CD14-positive monocyte (primary cell): ENCODE measurements at regions not wholly inside any gene's neighbourhood (a gene's known extent, or its start where the extent isn't known, plus 50 kb on each side); places are given as distances from the start of the nearest gene placed in this dataset.

Experiments used
- DNase-seq, 3 donors: peaks; one replicate each; pipeline ENCODE4 v3.0.0-alpha.2; 2011 to 2022
- H2AFZ ChIP-seq: 2 replicates; pipeline ENCODE4 v1.6.0; 2012; ENCODE audit warnings: mild to moderate bottlenecking, low read depth, low read length, inconsistent platforms; ENCODE audit not compliant: insufficient read depth, poor library complexity, severe bottlenecking
- H3K27ac ChIP-seq, 2 donors: 1 replicate in 1 of 2; 2 replicates in 1 of 2; pipeline ENCODE4 v1.5.1; 2012 to 2013; ENCODE audit warnings: low read length in 2 of 2, control low read depth in 1 of 2, inconsistent platforms in 1 of 2, low read depth in 1 of 2, mild to moderate bottlenecking in 1 of 2
- H3K27me3 ChIP-seq, 2 donors: one replicate each; pipeline versions ENCODE4 v1.6.0 to v1.6.1; 2011 to 2013; ENCODE audit warnings: low read length in 2 of 2; ENCODE audit not compliant: control insufficient read depth in 2 of 2, insufficient read depth in 2 of 2
- H3K36me3 ChIP-seq, 2 donors: replicated peaks in 1 of 2; 1 replicate in 1 of 2; 2 replicates in 1 of 2; pipeline versions ENCODE4 v1.5.1 to v1.6.1; 2012 to 2013; ENCODE audit warnings: low read length in 2 of 2, control low read depth in 1 of 2, inconsistent platforms in 1 of 2, mild to moderate bottlenecking in 1 of 2; ENCODE audit not compliant: insufficient read depth in 2 of 2, control insufficient read depth in 1 of 2
- H3K4me1 ChIP-seq, 2 donors: 1 replicate in 1 of 2; 2 replicates in 1 of 2; pipeline versions ENCODE4 v1.5.1 to v1.6.1; 2012 to 2013; ENCODE audit warnings: low read length in 2 of 2, control low read depth in 1 of 2, inconsistent platforms in 1 of 2, mild to moderate bottlenecking in 1 of 2, moderate library complexity in 1 of 2; ENCODE audit not compliant: insufficient read depth in 2 of 2, control insufficient read depth in 1 of 2
- H3K4me2 ChIP-seq: replicated peaks from 2 replicates; pipeline ENCODE3; 2012; ENCODE audit warnings: low read length, moderate library complexity, mild to moderate bottlenecking; ENCODE audit not compliant: poor library complexity, severe bottlenecking; ENCODE audit errors: extremely low read depth
- H3K4me3 ChIP-seq, 3 experiments: fragments of 200-600 bp in 1 of 3; sonication (generic) in 1 of 3; replicated peaks in 1 of 3; 1 replicate in 2 of 3; 2 replicates in 1 of 3; pipeline ENCODE4 v1.5.1; 2011 to 2013; ENCODE audit warnings: low read length in 3 of 3, mild to moderate bottlenecking in 3 of 3, control low read depth in 2 of 3, low read depth in 2 of 3, inconsistent platforms in 1 of 3, moderate library complexity in 1 of 3
- H3K79me2 ChIP-seq: 2 replicates; pipeline ENCODE4 v1.6.0; 2012; ENCODE audit warnings: mild to moderate bottlenecking, control low read depth, inconsistent platforms, low read length, moderate library complexity; ENCODE audit not compliant: insufficient read depth
- H3K9ac ChIP-seq: 2 replicates; pipeline ENCODE4 v1.6.0; 2017; ENCODE audit warnings: low read length, mild to moderate bottlenecking; ENCODE audit not compliant: insufficient read depth, poor library complexity, severe bottlenecking
- H3K9me3 ChIP-seq, 2 donors: replicated peaks in 1 of 2; 1 replicate in 1 of 2; 2 replicates in 1 of 2; pipeline versions ENCODE4 v1.5.1 to v1.6.1; 2012 to 2013; ENCODE audit warnings: low read length in 2 of 2, control low read depth in 1 of 2; ENCODE audit not compliant: control insufficient read depth in 1 of 2, insufficient read depth in 1 of 2
- H4K20me1 ChIP-seq: 2 replicates; pipeline ENCODE4 v1.6.0; 2012; ENCODE audit warnings: mild to moderate bottlenecking, low read length, control low read depth, moderate library complexity; ENCODE audit not compliant: insufficient read depth
- H3K27ac Mint-ChIP-seq, 7 donors: one replicate each; pipeline ENCODE4 v1.8.0; 2020; ENCODE audit warnings: mild to moderate bottlenecking in 7 of 7, mixed read lengths in 7 of 7, moderate library complexity in 6 of 7, inconsistent platforms in 2 of 7
- H3K27me3 Mint-ChIP-seq, 3 donors: one replicate each; pipeline ENCODE4 v1.8.0; 2021 to 2022; ENCODE audit warnings: low read depth in 3 of 3, mild to moderate bottlenecking in 3 of 3, mixed read lengths in 3 of 3, moderate library complexity in 3 of 3, inconsistent platforms in 1 of 3
- H3K36me3 Mint-ChIP-seq, 2 donors: one replicate each; pipeline ENCODE4 v1.8.0; 2020; ENCODE audit warnings: mixed read lengths in 2 of 2, inconsistent platforms in 1 of 2, mild to moderate bottlenecking in 1 of 2
- H3K4me1 Mint-ChIP-seq: one replicate; pipeline ENCODE4 v1.8.0; 2020; ENCODE audit warnings: mild to moderate bottlenecking, mixed read lengths
- H3K4me3 Mint-ChIP-seq, 2 donors: one replicate each; pipeline ENCODE4 v1.8.0; 2020; ENCODE audit warnings: mild to moderate bottlenecking in 2 of 2, mixed read lengths in 2 of 2, moderate library complexity in 1 of 2
- H3K9me3 Mint-ChIP-seq, 7 donors: one replicate each; pipeline ENCODE4 v1.8.0; 2020 to 2022; ENCODE audit warnings: mixed read lengths in 7 of 7, mild to moderate bottlenecking in 6 of 7, moderate library complexity in 6 of 7, inconsistent platforms in 2 of 7
- WGBS: methylation state at CpG from one replicate; pipeline ENCODE4 v1.1.5; 2013; ENCODE audit warnings: missing lambda C conversion rate; ENCODE audit not compliant: insufficient coverage; 5-methylcytosine and 5-hydroxymethylcytosine counted together
- intact Hi-C, 2 donors: fragments of 100-400 bp; cut with micrococcal nuclease; formaldehyde crosslinking; loops; one replicate each; pipeline versions ENCODE4 v1.15.0 to v1.15.1; 2023
- TF ChIP-seq, protein P1 (sequence below): fragments of 200-600 bp; IDR thresholded peaks from one replicate; pipeline ENCODE4 v1.8.0; 2022; ENCODE audit warnings: antibody characterized with exemption, mild to moderate bottlenecking

DNA sequence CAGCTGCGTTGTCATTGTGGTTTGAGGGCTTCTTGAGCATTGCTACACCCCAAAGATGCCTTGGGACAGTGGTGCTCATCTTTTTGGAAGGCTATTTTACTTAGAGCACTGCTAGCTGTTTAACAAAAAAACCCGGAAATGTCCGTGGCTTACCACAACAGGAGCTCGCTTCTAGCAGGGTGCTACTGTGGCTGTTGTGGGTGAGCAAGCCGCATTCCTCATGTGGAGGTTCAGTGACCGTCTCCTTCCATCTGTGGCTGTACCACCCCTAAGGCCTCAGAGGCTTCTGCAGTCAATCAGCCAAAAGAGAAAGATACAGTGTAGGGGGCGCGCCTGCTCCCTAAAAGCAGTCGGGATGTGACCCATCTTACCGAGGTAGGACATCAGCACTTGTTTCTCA lies 1004.2 kb downstream of the UQCRFS1 start:
- Histone ChIP-seq H3K27ac (no peak overlapping the region), H4K20me1 (no peaks in the 10 kb centered on the region), H3K9me3 (peaks cover 12 to 16% of the 10 kb centered on the region in 2 donors), H3K9ac (no peak overlapping the region), H2AFZ (no peak overlapping the region), H3K4me2 (no peak overlapping the region), H3K36me3 (no peaks in the 10 kb centered on the region), H3K4me1 (no peaks in the 10 kb centered on the region), H3K27me3 (no peaks in the 10 kb centered on the region), H3K4me3 (no peak overlapping the region), H3K79me2 (no peaks in the 10 kb centered on the region)
- intact Hi-C loops = no loop called here
- no peaks in the 10 kb centered on the region for H3K4me1 Mint-ChIP-seq
- H3K36me3 Mint-ChIP-seq = no peaks in the 10 kb centered on the region
- H3K4me3 Mint-ChIP-seq = no peak overlapping the region
- TF ChIP-seq, protein P1, sequence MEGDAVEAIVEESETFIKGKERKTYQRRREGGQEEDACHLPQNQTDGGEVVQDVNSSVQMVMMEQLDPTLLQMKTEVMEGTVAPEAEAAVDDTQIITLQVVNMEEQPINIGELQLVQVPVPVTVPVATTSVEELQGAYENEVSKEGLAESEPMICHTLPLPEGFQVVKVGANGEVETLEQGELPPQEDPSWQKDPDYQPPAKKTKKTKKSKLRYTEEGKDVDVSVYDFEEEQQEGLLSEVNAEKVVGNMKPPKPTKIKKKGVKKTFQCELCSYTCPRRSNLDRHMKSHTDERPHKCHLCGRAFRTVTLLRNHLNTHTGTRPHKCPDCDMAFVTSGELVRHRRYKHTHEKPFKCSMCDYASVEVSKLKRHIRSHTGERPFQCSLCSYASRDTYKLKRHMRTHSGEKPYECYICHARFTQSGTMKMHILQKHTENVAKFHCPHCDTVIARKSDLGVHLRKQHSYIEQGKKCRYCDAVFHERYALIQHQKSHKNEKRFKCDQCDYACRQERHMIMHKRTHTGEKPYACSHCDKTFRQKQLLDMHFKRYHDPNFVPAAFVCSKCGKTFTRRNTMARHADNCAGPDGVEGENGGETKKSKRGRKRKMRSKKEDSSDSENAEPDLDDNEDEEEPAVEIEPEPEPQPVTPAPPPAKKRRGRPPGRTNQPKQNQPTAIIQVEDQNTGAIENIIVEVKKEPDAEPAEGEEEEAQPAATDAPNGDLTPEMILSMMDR = no peak
- H3K9me3 Mint-ChIP-seq = peaks cover 7 to 22% (median 10%) of the 10 kb centered on the region in 7 donors
- 70% methylated on average over 10 of the region's 10 CpGs for WGBS
- H3K27ac Mint-ChIP-seq = no peak overlapping the region
- no peak for DNase-seq
- no peaks in the 10 kb centered on the region for H3K27me3 Mint-ChIP-seq

DNA sequence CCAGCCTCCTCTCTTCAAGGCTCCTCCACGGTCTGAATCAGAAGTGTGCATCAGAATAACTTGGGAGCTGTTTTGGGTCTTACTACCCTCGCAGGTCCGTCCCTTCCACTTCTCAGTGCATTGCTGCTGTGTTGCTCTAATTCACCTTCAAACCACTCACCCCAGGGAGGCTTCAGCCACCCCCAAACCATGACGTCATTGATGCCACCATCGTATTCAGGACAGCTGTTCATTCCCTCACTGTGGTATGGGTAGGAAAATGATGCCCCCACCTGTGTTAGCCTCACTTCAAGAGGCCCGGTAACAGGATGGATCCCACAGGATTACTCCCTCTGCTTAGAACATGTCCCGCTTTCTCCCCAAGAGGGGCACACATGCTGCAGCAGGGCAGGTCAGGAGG lies 1005.7 kb downstream of the UQCRFS1 start:
- H3K27me3 Mint-ChIP-seq = no peaks in the 10 kb centered on the region
- intact Hi-C loops = no loop called here
- WGBS = 80% methylated on average over 2 of the region's 7 CpGs
- Histone ChIP-seq H2AFZ (no peak overlapping the region), H4K20me1 (no peaks in the 10 kb centered on the region), H3K9me3 (peaks cover 16% of the 10 kb centered on the region in 2 donors), H3K27ac (no peak overlapping the region), H3K36me3 (no peaks in the 10 kb centered on the region), H3K4me3 (no peak overlapping the region), H3K79me2 (no peaks in the 10 kb centered on the region), H3K4me1 (no peaks in the 10 kb centered on the region), H3K27me3 (no peaks in the 10 kb centered on the region), H3K9ac (no peak overlapping the region), H3K4me2 (no peak overlapping the region)
- H3K4me3 Mint-ChIP-seq = no peak overlapping the region
- H3K36me3 Mint-ChIP-seq = no peaks in the 10 kb centered on the region
- DNase-seq = no peak
- TF ChIP-seq, protein P1 = no peak
- no peak overlapping the region for H3K27ac Mint-ChIP-seq
- peaks cover 8 to 27% (median 10%) of the 10 kb centered on the region in 7 donors for H3K9me3 Mint-ChIP-seq
- no peaks in the 10 kb centered on the region for H3K4me1 Mint-ChIP-seq
